ENCODE measurements at regions not wholly inside any gene's neighbourhood (a gene's known extent, or its start where the extent isn't known, plus 50 kb on each side); places are given as distances from the start of the nearest gene placed in this dataset.

DNA sequence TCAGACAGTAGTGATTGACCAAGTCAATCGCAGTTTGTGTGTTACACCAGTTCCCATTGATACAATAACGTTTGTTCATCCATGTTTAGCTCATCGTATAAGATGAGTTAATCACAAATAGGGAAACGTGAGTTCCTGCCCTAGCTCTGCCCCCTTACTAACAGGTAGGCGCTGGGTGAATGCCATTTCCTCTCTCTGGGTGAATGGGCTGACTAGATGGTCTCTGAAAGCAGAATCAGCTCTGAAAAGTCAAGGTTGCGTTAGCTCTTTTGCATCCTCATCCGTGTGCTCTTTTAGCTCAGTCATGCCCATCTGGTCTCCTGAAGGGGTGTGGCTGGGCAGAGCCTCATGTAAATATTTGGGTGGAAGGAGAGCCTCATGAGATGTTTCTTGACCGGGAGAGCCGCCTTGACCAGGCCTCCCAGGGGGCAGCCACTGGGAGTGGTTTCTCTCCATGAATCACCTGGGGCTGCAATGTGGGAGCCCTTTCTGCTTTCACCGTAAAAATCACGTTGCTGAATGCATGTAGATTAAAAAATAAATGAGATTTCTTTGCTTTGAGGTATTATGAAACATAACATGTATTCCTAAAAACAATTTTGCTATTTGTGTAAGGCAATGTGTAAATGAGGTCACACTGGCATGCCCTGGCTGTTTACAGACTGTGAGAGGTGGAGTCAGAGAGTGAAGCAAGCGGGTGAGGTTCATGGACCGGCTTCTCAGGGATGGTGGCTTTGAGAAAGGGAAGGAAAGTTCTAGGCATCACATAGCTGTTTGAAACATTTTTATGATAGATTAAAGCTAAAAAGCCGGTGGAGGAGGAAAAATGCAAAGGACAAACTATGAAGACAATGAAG, 108.4 kb upstream of the RASGRP1 start:
- peaks cover 10% of the 10 kb centered on the region for H3K9me3 Mint-ChIP-seq
- H3K27me3 Mint-ChIP-seq = no peaks in the 10 kb centered on the region
- no peak overlapping the region for H3K4me3 Mint-ChIP-seq
- no peaks in the 10 kb centered on the region for H3K36me3 Mint-ChIP-seq (ENCODE audit: low read depth)
- H3K4me1 Mint-ChIP-seq (ENCODE audit: low read depth) = peaks cover 74% of the 10 kb centered on the region
- no peak for DNase-seq
- H3K27ac Mint-ChIP-seq = peak overlapping the region; percentile 90

DNA sequence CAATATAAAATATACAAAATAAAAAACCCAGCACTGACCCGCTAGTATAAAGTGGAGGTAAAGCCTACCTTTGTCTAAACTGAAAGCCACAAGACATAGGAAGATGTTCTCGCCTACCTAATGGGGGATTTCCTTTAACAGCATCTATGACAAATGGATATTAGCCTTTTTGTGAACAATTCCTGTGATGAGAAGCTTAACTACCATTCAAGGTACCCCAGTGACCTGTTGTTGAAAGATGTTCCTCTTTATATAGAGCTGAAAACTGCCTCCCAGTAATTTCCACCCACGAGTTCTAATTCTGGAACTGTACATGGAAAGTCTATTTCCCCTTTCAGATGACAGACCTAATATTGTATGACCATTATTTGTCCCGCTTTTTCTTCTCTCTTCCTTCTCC, 109.8 kb upstream of the RASGRP1 start:
- Mint-ChIP-seq H3K36me3 (ENCODE audit: low read depth) (no peaks in the 10 kb centered on the region), H3K9me3 (peaks cover 10% of the 10 kb centered on the region), H3K27me3 (no peaks in the 10 kb centered on the region), H3K4me3 (no peak overlapping the region), H3K4me1 (ENCODE audit: low read depth) (peaks cover 61% of the 10 kb centered on the region), H3K27ac (peak overlapping the region; percentile 20)
- DNase-seq = no peak

DNA sequence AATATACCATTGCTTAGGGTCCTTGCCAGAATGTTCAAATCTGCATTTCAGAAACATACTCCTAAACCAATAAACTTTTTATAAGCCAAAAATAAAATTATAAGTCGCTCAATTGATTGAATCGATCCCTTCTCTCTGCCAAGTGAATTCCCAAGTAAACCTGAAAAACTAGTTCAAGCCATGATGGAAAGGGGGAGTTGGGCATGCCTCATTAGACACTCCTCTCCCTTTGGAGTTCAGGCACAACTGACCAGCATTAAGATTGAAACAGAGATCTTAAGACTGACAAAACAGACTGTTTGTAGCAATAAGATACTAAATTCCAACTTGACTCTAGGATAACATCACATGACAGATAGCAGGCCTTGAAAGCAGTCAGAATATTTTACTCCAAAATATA, 113.7 kb upstream of the RASGRP1 start:
- Mint-ChIP-seq H3K9me3 (no peaks in the 10 kb centered on the region), H3K27ac (no peak overlapping the region), H3K4me1 (ENCODE audit: low read depth) (peaks cover 44% of the 10 kb centered on the region), H3K36me3 (ENCODE audit: low read depth) (no peaks in the 10 kb centered on the region), H3K4me3 (no peak overlapping the region), H3K27me3 (no peaks in the 10 kb centered on the region)
- DNase-seq = no peak

- DNase-seq = no peak
- no peaks in the 10 kb centered on the region for H3K9me3 Mint-ChIP-seq
- H3K27me3 Mint-ChIP-seq = no peaks in the 10 kb centered on the region
- H3K4me3 Mint-ChIP-seq = no peak overlapping the region
- no peaks in the 10 kb centered on the region for H3K36me3 Mint-ChIP-seq (ENCODE audit: low read depth)
- H3K4me1 Mint-ChIP-seq (ENCODE audit: low read depth) = peaks cover 55% of the 10 kb centered on the region
- no peak overlapping the region for H3K27ac Mint-ChIP-seq
Measured at GRCh38 chr15:38680775-38681174, 116.2 kb upstream of the RASGRP1 start.

- Mint-ChIP-seq H3K27me3 (no peaks in the 10 kb centered on the region), H3K27ac (no peak overlapping the region), H3K4me3 (no peak overlapping the region), H3K4me1 (ENCODE audit: low read depth) (peaks cover 68% of the 10 kb centered on the region), H3K36me3 (ENCODE audit: low read depth) (no peaks in the 10 kb centered on the region), H3K9me3 (no peaks in the 10 kb centered on the region)
- DNase-seq = no peak
Measured at GRCh38 chr15:38682363-38682762, 117.7 kb upstream of the RASGRP1 start.

- no peak for DNase-seq
- H3K4me3 Mint-ChIP-seq = no peak overlapping the region
Measured at GRCh38 chr15:38682861-38683260, 118.2 kb upstream of the RASGRP1 start.

DNA sequence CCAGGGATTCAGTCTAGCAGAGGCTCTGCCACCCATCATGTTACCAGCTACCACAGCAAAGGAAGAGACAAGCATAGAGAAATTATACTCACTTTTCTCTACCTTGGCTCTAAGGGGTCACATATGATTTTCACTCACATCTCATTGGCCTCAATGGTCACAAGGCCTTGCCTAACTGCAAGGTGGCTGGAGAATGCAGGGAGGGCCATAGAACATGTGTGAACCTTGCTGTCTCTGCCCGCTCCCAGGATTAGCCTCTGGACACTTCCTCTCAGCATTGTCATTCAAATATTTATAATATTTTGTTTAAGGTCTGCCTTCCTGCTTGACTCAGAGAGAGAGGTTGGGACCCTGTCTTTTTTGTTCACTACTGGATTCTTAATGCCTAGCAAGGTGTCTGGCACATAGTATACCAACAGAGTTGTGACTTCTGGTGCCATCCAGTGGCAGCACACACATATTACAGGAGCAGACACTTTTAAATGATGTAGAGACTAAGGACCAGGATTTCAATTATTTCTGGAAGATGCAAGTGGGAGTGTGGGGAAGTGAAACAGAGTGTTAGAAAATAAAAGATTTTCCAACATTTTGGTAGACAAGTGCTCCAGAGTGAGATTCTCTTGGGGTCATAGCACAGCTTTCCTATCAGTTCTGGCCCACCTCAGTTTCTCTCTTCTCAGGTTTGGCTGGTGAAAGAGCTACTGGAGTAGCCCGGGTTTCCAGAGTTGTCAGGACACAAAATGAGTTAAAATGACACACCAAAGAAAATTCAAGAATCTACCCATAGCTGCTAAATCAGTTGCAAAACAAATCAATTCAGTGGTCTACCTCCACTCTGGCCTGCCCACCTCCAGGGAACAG, 119.0 kb upstream of the RASGRP1 start:
- H3K27ac Mint-ChIP-seq = peak overlapping the region; percentile 93
- H3K9me3 Mint-ChIP-seq = no peaks in the 10 kb centered on the region
- peak; percentile 74 for DNase-seq
- peaks cover 75% of the 10 kb centered on the region for H3K4me1 Mint-ChIP-seq (ENCODE audit: low read depth)
- no peaks in the 10 kb centered on the region for H3K27me3 Mint-ChIP-seq
- H3K36me3 Mint-ChIP-seq (ENCODE audit: low read depth) = no peaks in the 10 kb centered on the region
- H3K4me3 Mint-ChIP-seq = no peak overlapping the region

More at GRCh38 chr15:38682861-38683260, 118.2 kb upstream of the RASGRP1 start:
- Mint-ChIP-seq H3K9me3 (no peaks in the 10 kb centered on the region), H3K27ac (peak overlapping the region; percentile 93), H3K27me3 (no peaks in the 10 kb centered on the region), H3K4me1 (ENCODE audit: low read depth) (peaks cover 69% of the 10 kb centered on the region), H3K36me3 (ENCODE audit: low read depth) (no peaks in the 10 kb centered on the region)

DNA sequence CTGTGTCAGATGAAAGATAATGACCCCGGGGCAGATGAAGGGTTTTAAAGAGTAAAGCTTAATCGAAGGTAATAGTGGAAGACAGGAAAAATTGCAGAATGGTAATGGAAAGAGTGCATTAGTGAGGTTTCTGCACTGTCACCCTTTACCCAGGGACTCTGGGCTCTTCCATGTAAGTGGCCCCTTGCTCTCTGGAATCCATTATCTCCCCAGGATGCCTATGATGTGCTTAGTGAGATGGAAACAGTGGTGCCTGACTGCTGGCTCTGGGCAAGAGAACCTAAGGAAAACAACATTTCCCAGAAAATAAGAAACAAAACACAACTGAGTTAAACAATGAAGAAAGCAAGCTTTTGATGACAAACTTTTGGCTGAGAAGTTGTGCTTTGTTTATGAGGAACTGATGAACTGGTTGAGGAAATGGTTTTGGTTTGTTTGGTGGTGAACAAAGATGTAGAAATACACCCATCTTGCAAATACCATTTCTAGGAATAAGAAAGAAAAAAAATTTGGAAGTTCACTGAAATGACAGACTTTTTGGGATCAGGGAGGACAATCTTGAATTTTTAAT, 119.9 kb upstream of the RASGRP1 start:
- H3K27me3 Mint-ChIP-seq = no peaks in the 10 kb centered on the region
- no peaks in the 10 kb centered on the region for H3K36me3 Mint-ChIP-seq (ENCODE audit: low read depth)
- peak overlapping the region; percentile 93 for H3K27ac Mint-ChIP-seq
- peaks cover 84% of the 10 kb centered on the region for H3K4me1 Mint-ChIP-seq (ENCODE audit: low read depth)
- no peak overlapping the region for H3K4me3 Mint-ChIP-seq
- H3K9me3 Mint-ChIP-seq = no peaks in the 10 kb centered on the region
- no peak for DNase-seq

- Mint-ChIP-seq H3K27me3 (no peaks in the 10 kb centered on the region), H3K4me1 (ENCODE audit: low read depth) (peaks cover 92% of the 10 kb centered on the region), H3K36me3 (ENCODE audit: low read depth) (no peaks in the 10 kb centered on the region), H3K9me3 (no peaks in the 10 kb centered on the region), H3K27ac (peak overlapping the region; percentile 93), H3K4me3 (peak overlapping the region; percentile 52)
- DNase-seq = no peak
Measured at GRCh38 chr15:38685686-38686339, 121.2 kb upstream of the RASGRP1 start.

DNA sequence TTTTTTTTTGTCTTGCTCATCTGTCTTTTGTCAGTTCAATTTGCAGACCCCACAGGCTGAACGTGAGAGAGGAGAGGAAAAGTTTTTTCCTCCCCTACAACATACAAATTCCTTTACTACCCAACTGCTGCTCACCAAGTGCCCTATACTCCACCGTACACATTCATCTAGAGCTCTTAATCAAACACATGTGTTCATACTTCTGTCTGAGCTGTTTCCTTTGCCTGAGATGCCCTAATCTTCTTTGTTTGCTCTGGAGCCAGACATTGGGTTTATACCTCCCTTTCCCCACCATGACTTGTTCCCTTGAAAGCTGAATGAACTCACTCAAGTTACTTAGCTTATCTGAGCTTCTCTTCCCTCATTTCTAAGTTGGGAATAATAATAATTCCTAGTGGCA, 122.7 kb upstream of the RASGRP1 start:
- Mint-ChIP-seq H3K9me3 (no peaks in the 10 kb centered on the region), H3K27ac (peak overlapping the region; percentile 31), H3K4me1 (ENCODE audit: low read depth) (peaks cover 96% of the 10 kb centered on the region), H3K36me3 (ENCODE audit: low read depth) (no peaks in the 10 kb centered on the region), H3K4me3 (no peak overlapping the region), H3K27me3 (no peaks in the 10 kb centered on the region)
- no peak for DNase-seq

DNA sequence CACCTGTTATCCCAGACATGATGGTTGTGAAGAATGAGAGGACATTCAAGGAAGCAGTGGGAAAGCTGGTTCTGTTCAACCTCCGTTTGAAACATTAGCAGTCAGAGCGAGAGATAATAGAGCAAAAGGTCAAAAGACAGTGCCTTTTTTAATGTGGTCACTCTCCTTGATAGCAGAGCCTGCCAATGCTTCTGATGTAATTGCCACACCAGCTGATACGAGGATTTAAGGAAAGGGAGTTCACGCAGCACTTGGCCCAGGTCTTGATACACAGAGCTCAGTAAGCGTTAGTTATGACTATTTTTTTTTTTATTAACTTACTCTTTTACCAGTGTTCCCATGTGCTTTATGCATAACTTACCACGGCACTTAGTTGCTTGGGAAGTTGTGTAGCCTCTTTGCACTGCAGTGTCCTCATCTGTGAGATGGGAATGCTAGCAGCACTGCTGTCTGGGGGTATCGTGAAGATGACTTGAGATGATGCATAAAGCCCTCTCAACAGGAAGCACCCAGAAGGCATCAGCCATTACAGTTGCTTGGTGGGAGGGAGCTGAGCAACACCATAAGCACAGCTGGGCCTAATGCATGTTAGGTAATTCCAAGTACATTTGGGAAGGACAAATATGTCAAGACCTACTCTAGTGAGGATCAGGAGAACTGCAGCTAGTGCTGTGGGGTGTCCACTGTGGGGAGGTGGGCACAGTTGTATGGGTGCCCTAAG, 123.3 kb upstream of the RASGRP1 start:
- Mint-ChIP-seq H3K27ac (peak overlapping the region; percentile 93), H3K4me1 (ENCODE audit: low read depth) (peaks cover 94% of the 10 kb centered on the region), H3K9me3 (no peaks in the 10 kb centered on the region), H3K36me3 (ENCODE audit: low read depth) (no peaks in the 10 kb centered on the region), H3K27me3 (no peaks in the 10 kb centered on the region), H3K4me3 (peak overlapping the region; percentile 43)
- DNase-seq = no peak

- no peak for DNase-seq
- peaks cover 86% of the 10 kb centered on the region for H3K4me1 Mint-ChIP-seq (ENCODE audit: low read depth)
- H3K9me3 Mint-ChIP-seq = no peaks in the 10 kb centered on the region
- H3K27ac Mint-ChIP-seq = peak overlapping the region; percentile 93
- H3K4me3 Mint-ChIP-seq = peak overlapping the region; percentile 43
- no peaks in the 10 kb centered on the region for H3K36me3 Mint-ChIP-seq (ENCODE audit: low read depth)
- H3K27me3 Mint-ChIP-seq = no peaks in the 10 kb centered on the region
Measured at GRCh38 chr15:38688761-38689160, 124.1 kb upstream of the RASGRP1 start.

DNA sequence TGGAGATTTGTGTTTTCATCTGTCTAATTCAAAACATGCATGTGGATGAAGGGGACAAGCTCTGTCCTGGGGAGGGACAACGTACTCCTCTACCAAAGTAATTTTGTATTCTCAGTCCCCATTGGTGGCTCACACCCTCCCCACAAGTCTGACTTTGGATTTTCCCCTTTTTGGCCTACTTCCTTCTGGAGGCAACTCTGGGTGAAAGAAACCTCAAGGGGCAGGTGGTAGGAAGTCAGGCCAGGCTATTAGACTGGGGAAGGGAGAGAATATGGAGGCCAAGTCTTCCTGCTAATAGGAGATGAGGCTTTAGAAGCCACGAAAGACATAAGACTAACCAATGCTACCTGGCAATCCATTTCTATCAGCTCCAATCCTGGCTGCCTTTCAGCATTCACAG, 124.9 kb upstream of the RASGRP1 start:
- Mint-ChIP-seq H3K27ac (peak overlapping the region; percentile 93), H3K9me3 (no peaks in the 10 kb centered on the region), H3K36me3 (ENCODE audit: low read depth) (no peaks in the 10 kb centered on the region), H3K4me1 (ENCODE audit: low read depth) (peaks cover 82% of the 10 kb centered on the region), H3K4me3 (peak overlapping the region; percentile 6), H3K27me3 (no peaks in the 10 kb centered on the region)
- no peak for DNase-seq

GRCh38 chr15:38690216-38690615, 125.6 kb upstream of the RASGRP1 start:
- Mint-ChIP-seq H3K36me3 (ENCODE audit: low read depth) (no peaks in the 10 kb centered on the region), H3K27ac (peak overlapping the region; percentile 93), H3K4me1 (ENCODE audit: low read depth) (peaks cover 82% of the 10 kb centered on the region), H3K9me3 (no peaks in the 10 kb centered on the region), H3K4me3 (no peak overlapping the region), H3K27me3 (no peaks in the 10 kb centered on the region)
- no peak for DNase-seq
